ENCODE measurements at regions not wholly inside any gene's neighbourhood (a gene's known extent, or its start where the extent isn't known, plus 50 kb on each side); places are given as distances from the start of the nearest gene placed in this dataset.

DNA sequence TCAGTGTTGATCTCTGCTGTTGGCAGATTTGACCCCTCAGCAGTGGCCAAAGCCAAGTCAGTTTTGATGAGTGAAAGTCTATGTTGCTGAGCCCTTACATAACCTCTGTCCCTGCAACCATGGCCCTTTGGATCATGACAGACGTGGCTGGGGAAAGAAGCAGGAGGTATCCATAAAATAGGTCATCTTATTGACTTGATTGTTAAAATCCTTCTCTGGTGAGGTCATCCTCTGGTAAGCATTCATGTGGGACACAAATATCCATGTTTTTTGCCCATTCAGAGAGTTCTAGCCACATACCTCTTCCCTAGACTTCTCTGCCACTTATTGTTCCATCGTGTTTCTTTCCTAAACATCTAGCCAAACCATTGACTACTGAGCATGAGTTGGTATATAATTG, 251.9 kb upstream of the PTER start:
- ChIA-PET POLR2A (no interaction called here), CTCF (no interaction called here)
- no peak for TF ChIP-seq CTCF (IDR thresholded peaks at IDR 0.05; ENCODE audit: control extremely low read depth, extremely low read depth, low read depth, missing control alignments)
- no peak for DNase-seq (ENCODE audit: extremely low spot score)

GRCh38 chr10:16186564-16186963, 250.2 kb upstream of the PTER start:
- ChIA-PET POLR2A (no interaction called here), CTCF (no interaction called here)
- TF ChIP-seq CTCF (IDR thresholded peaks at IDR 0.05; ENCODE audit: control extremely low read depth, extremely low read depth, low read depth, missing control alignments), result no peak
- no peak for DNase-seq (ENCODE audit: extremely low spot score)

- TF ChIP-seq CTCF (IDR thresholded peaks at IDR 0.05; ENCODE audit: control extremely low read depth, extremely low read depth, low read depth, missing control alignments), result no peak
- DNase-seq (ENCODE audit: extremely low spot score), result no peak
- ChIA-PET POLR2A (no interaction called here), CTCF (interaction anchor here (1.4 kb wide), 1 partner anchor 9 kb away, joined by 5 read pairs; no protein-coding TSS in a partner anchor)
These were observed 249.6 kb upstream of the PTER start for GRCh38 chr10:16187161-16187560.

DNA sequence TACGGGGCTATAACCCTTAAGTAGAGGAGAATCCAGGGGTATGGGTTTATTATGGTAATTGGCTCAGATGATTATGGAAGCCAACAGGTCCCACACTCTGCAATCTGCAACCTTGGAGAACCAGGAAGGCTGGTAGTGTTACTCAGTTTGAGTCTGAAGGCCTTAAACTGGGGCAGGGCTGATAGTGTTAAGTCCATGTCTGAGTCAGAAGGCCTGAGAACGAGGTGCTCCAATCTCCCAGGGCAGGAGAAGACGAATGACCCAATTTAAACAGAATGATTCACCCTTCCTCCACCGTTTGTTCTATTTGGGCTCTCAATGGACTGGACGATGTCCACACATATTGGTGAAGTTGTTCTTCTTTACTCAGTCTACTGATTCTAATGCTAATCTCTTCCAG, 244.5 kb upstream of the PTER start:
- TF ChIP-seq CTCF (IDR thresholded peaks at IDR 0.05; ENCODE audit: control extremely low read depth, extremely low read depth, low read depth, missing control alignments), result no peak
- DNase-seq (ENCODE audit: extremely low spot score), result no peak
- POLR2A ChIA-PET, result no interaction called here
- CTCF ChIA-PET, result no interaction called here

DNA sequence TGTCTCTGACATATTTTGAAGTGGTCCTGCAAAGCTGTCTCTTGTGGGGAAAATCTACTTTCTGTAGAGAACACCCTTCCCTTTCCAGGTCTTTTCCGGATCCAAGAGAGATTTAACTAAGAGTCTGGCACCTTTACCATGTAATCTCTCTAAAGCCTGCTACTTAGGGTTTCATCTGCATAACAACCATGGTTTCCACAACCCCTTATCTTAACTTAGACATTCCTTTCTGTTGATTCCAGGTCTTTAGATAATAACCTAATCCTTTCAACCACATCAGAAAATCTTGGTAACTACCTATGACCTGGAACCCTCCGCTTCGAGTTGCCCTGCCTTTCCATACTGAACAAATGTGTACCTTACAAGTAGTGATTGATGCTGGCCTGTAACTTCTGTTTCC, 243.6 kb upstream of the PTER start:
- POLR2A ChIA-PET, result no interaction called here
- DNase-seq (ENCODE audit: extremely low spot score), result no peak
- no peak for TF ChIP-seq CTCF (IDR thresholded peaks at IDR 0.05; ENCODE audit: control extremely low read depth, extremely low read depth, low read depth, missing control alignments)
- CTCF ChIA-PET, result no interaction called here

GRCh38 chr10:16195178-16195769, 241.5 kb upstream of the PTER start:
- ChIA-PET POLR2A (interaction anchor here (0.5 kb wide), 1 partner anchor 1006 kb away, joined by 3 read pairs; no protein-coding TSS in a partner anchor), CTCF (no interaction called here)
- no peak for DNase-seq (ENCODE audit: extremely low spot score)
- no peak for TF ChIP-seq CTCF (IDR thresholded peaks at IDR 0.05; ENCODE audit: control extremely low read depth, extremely low read depth, low read depth, missing control alignments)

DNA sequence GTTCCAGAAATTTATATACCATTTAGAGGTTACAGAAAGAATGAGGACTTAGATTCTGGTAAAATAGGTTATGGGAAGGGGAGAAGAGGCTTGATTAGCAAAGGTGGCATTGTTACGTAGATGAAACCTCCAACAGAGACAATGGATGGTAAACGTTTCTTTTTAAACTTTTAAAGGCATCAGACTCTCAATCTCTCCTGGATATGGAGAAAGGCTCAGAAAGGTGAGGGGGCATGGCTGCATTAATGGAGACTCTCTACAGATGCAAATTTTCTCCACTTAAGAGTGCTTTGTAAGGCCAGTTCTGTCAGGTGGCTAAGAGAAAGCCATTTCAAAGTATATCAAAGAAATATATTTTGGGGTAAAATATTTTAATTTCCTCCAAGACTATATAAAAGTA, 240.9 kb upstream of the PTER start:
- ChIA-PET POLR2A (interaction anchor here (0.5 kb wide), 1 partner anchor 1005 kb away, joined by 3 read pairs; no protein-coding TSS in a partner anchor), CTCF (no interaction called here)
- TF ChIP-seq CTCF (IDR thresholded peaks at IDR 0.05; ENCODE audit: control extremely low read depth, extremely low read depth, low read depth, missing control alignments), result no peak
- DNase-seq (ENCODE audit: extremely low spot score), result no peak

Data from GM10248 (cell line).